HG02970 (cell line): ENCODE measurements at regions not wholly inside any gene's neighbourhood (a gene's known extent, or its start where the extent isn't known, plus 50 kb on each side); places are given as distances from the start of the nearest gene placed in this dataset.

Experiments used
- ATAC-seq: cut with Tn5 transposase; IDR thresholded peaks from one replicate; pipeline ENCODE4 v1.9.1; 2021; ENCODE audit warnings: mild to moderate bottlenecking, moderate library complexity, moderate number of reproducible peaks; ENCODE audit not compliant: unreplicated experiment, low FRiP score

GRCh38 chr10:55062349-55062748 lies 261.3 kb upstream of the PCDH15 start:
- no peak for ATAC-seq

GRCh38 chr10:55058800-55059199 lies 257.8 kb upstream of the PCDH15 start:
- ATAC-seq = no peak

GRCh38 chr10:55051515-55051914 lies 250.5 kb upstream of the PCDH15 start:
- ATAC-seq = no peak

- no peak for ATAC-seq
Observed at GRCh38 chr10:55048830-55049498, 247.9 kb upstream of the PCDH15 start.

GRCh38 chr10:55043540-55043939 lies 242.5 kb upstream of the PCDH15 start:
- no peak for ATAC-seq

GRCh38 chr10:55033061-55033460 lies 232.0 kb upstream of the PCDH15 start:
- no peak for ATAC-seq

GRCh38 chr10:55024713-55025112 lies 223.7 kb upstream of the PCDH15 start:
- ATAC-seq = no peak

- ATAC-seq = no peak
Observed at GRCh38 chr10:55019439-55019838, 218.4 kb upstream of the PCDH15 start.

- ATAC-seq = no peak
Observed at GRCh38 chr10:55013318-55013717, 212.3 kb upstream of the PCDH15 start.

GRCh38 chr10:55002420-55002819 lies 201.4 kb upstream of the PCDH15 start:
- ATAC-seq = no peak

GRCh38 chr10:55001422-55001821 lies 200.4 kb upstream of the PCDH15 start:
- no peak for ATAC-seq

- no peak for ATAC-seq
Observed at GRCh38 chr10:54993148-54993547, 192.1 kb upstream of the PCDH15 start.

GRCh38 chr10:54985732-54986131 lies 184.7 kb upstream of the PCDH15 start:
- ATAC-seq = no peak

GRCh38 chr10:54983255-54983654 lies 182.2 kb upstream of the PCDH15 start:
- ATAC-seq = no peak

GRCh38 chr10:54962134-54962900 lies 161.3 kb upstream of the PCDH15 start:
- ATAC-seq = no peak

- ATAC-seq = no peak
Observed at GRCh38 chr10:54961040-54961439, 160.0 kb upstream of the PCDH15 start.

- no peak for ATAC-seq
Observed at GRCh38 chr10:54958844-54959243, 157.8 kb upstream of the PCDH15 start.

GRCh38 chr10:54947605-54948004 lies 146.6 kb upstream of the PCDH15 start:
- ATAC-seq = no peak

- no peak for ATAC-seq
Observed at GRCh38 chr10:54940418-54940817, 139.4 kb upstream of the PCDH15 start.

- no peak for ATAC-seq
Observed at GRCh38 chr10:54914049-54914448, 113.0 kb upstream of the PCDH15 start.

- ATAC-seq = no peak
Observed at GRCh38 chr10:54909165-54909564, 108.1 kb upstream of the PCDH15 start.

- ATAC-seq = no peak
Observed at GRCh38 chr10:54908019-54908418, 107.0 kb upstream of the PCDH15 start.
